GM21367 (cell line): ENCODE measurements at regions not wholly inside any gene's neighbourhood (a gene's known extent, or its start where the extent isn't known, plus 50 kb on each side); places are given as distances from the start of the nearest gene placed in this dataset.

ENCODE experiments used
- ATAC-seq: cut with Tn5 transposase; IDR thresholded peaks from one replicate; pipeline ENCODE4 v1.9.1; 2021; ENCODE audit not compliant: unreplicated experiment

DNA sequence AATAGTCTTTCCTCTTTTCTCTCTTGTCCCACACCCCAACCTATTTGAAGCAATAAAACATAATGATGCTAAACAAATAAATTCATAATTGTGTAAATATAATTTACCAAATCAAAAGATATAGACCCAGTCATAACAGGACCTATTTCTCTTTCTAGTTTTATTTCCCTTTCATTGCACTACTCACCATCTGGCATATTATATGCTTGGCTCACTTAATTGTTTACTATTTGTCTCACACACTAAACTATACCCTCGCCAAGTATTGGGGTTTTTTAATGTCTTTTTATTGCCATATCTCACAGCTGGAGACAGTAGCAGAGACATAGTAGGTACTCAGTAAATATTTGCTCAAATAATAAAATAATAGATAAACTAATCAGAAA lies 597.5 kb upstream of the PCDH15 start:
- no peak for ATAC-seq

DNA sequence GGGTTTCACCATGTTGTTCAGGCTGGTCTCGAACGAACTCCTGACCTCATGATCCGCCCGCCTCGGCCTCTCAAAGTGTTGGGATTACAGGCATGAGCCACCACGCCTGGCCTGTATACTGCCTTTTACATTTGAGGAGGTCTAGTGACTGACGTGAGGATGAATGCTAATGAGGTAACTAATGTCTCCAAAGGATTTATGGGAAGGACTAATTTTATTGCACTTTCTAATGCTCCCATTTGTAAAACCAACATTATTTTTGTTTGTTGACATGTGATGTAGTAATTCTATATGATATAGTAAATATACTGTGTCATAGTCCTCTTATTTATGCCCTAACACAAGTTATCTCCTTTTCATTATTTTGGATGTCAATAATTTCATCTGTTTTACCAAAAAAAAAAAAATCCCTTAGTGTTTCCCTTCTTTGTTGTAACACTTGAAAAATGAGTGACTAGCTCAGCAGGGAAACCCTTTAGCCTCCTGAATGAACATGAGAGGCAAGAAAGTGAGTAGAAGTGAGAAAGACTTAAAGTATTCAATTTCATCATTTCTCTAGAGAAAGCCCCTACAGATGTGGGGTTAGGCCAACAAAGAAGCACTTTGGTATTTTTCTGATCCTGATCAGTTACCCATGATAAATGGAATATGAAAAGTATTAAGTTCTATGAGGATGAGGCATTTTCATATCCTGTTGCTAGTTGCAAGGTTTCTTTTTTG lies 596.9 kb upstream of the PCDH15 start:
- ATAC-seq: no peak

DNA sequence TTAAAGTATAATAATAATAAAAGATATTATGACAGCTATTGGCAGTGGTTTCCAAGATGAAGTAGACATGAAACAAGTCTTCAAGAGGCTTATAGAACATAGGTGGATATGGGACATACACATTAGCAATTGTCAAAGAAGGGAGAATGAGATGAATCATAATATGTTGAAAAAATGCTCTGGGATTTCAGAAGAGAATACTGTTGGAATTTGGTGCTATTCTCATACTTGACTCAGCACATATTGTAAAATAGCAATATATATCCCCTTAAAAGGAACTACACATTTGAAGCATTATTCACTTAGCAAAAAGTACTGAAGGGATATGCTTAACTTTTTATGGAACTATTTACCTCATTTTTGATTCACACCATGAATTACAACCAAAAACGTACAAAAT lies 577.2 kb upstream of the PCDH15 start:
- ATAC-seq: no peak

DNA sequence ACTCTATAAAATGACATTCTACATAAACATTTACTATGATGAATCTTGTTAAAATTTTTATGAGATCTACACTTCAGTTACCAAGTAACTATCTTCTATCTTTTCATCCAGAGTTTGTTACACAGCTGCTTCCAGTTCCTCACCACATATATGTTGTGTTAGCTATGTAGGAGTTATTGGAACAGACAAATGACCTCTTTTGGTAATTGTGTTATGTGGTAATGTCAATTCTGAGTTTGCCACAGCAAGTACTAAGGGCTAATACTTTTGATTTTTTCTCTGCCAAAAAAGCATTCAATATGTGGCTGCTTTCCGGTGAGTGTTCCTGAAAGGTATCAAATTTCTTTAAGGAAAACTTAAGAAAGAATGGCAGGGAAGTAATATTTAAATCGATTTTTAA lies 573.9 kb upstream of the PCDH15 start:
- no peak for ATAC-seq

DNA sequence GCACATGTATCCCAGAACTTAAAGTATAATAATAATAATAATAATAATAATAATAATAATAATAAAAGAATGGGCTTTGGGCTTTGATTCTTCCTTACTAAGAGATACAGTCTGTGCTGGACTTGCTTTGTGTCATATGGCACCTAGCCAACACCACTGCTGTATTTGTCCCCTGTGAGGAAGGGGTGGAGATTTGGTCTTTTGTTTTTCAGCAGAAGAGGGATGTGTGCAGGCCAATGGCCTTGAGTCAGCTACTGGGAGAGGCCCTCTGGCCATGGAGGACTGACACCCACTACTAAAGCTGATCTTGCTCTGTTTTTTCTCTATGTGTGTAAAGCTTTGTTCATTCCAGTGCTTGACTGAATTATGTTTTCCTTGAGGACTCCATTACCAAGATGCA lies 573.0 kb upstream of the PCDH15 start:
- ATAC-seq: no peak

DNA sequence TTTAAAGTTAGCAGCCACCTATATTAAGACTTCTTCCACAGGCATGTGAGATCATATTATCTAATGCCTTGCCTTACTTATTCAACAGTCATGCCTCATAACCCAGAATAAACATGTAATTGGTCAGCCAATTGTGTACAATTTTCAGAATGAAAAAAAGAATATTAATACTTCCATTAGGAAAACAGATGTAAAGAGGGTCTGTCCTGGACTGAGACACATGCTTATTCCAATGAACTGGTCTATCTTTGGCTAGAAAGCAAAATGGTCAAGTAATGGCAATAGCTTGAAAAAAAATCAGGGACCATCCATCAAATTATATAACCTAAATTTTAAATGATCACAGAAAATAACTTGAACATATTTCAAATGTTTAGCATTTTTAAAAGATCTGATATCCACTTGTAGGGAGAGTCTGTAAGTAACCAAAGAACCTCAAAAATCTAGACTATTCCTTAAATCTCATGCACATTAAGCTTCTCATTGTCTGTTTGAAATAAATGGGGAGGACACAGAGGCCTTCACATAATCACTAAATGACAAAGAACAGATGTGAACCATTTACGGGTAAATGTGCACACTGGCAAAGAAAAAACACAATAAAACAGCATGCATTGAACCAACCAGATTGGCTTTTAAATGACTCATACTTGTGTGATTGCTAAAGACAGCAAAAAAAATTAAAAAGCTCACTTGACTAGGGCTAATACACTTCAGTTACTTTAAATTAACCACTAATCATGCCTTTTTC lies 568.8 kb upstream of the PCDH15 start:
- no peak for ATAC-seq

DNA sequence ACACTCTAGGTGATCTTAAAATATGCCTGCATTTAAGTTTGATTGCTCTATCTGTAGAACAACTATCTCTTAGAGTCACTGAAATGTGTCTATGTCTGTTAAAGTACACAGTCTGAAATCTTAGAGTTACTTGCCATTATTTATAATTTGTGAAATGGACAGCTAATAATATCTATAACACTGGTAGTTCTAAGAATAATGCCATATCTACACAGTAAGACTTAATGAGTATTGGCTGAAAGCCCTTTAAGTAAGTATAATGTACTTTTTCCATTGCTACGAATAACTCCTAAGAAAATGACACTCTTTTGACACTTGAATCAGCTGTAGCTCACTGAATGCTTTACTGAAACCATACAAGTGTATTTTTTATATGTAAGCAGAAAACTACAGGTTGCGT lies 567.4 kb upstream of the PCDH15 start:
- no peak for ATAC-seq

DNA sequence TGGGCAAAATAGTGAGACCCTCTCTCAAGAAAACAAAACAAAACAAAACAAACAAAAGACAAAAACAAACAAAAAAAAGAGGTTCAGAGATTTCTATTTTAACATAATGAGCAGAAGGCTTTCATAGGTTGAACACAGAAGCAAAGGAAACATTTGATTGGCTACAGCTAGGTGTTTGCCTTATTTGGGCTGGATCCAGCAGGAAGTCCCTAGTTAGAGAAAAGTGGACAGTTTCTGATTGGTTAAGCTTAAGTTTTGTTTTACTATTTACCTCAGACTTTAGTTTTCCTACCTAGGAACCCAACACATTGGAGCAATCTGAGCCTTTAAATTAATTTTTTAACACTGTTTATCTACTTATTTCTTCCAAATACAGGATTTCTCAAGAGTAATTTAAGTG lies 566.5 kb upstream of the PCDH15 start:
- ATAC-seq: no peak

DNA sequence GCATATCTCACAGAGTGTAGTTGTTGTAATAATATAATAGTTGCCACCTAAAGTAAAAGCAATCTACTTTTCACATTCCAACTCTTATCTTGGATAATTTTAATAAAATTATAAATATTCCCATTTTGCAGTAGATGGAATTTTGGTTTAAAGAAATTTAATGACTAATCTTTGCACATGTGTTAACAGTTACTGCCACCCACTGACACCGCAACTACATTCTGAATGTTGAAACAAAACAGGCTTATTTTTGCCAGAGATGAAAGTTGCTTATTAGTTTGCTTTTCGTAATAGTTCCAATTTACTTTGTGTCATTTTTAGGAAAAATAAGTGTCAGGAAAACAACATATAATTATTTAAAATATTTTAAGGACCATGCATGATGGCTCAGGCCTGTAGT lies 557.5 kb upstream of the PCDH15 start:
- no peak for ATAC-seq

DNA sequence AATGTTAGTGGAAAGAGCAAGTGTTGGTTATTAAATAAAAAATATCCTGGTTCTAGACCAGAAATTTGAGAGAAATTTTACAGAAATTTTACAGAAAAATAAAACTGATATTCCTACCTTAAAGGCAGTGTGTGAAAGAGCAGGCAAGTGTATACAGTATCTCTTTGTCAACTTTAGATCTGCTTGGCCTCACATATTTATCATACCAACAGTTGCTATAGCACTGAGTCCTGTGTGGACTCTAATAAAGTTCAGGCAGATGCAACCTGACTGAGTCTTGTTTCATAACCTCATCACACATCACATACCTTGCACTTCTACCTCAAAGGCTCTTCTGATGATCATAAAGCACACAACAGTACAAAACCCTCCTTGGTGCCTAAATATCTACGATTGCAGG lies 552.4 kb upstream of the PCDH15 start:
- ATAC-seq: no peak

DNA sequence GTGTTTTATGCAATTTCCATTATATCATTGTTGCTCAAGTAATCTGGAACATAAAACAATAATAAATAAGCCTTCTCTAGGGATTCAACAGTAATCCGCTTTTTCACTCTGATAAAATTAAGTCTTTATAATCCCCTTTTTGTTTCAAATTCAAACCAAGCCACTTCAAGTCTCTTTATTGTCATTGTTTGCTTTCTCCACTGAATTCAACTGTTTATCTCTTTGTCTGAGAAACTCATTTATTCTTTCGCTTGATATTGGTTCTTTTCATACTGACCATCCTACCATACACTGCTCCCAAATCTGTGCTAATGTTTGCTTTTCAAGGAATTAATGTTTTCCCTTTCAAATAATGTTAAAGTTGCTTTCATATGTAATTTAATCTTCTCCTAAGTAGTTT lies 550.4 kb upstream of the PCDH15 start:
- no peak for ATAC-seq

DNA sequence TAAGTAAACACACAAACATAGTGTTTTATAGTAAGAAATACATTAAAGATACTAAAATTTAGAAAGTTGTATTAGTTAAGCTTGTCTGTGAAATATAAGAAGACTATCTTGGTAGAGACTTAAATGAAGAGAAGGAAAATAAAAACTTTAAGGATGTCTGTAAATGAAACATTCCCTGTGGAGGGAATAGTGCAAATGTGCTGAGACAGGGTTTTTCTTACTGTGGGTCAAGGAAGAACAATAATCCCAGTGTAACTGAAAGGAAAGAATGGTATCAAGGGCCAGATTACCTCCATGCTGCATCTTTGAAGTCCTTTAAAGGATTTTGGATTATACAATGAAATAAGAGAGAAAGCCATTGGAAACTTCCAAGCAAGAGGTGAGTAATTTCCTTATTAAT lies 547.5 kb upstream of the PCDH15 start:
- no peak for ATAC-seq

DNA sequence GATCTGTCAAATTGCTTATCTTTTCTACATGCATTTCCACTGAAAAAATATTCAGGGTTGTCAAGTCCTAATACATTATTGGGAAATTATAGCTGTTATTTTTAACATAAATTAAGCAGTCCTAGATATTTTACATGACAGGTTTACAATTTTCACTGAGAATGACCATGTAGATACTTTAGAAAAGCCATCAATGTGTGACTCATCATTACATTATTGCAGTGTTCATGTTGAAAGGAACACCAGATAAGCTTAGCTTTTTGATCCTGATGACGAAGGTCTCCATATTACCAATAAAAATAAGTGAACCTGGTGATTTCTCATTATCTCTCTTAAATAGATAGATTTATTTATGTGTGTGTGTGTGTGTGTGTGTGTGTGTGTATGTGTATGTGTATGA lies 529.5 kb upstream of the PCDH15 start:
- no peak for ATAC-seq

DNA sequence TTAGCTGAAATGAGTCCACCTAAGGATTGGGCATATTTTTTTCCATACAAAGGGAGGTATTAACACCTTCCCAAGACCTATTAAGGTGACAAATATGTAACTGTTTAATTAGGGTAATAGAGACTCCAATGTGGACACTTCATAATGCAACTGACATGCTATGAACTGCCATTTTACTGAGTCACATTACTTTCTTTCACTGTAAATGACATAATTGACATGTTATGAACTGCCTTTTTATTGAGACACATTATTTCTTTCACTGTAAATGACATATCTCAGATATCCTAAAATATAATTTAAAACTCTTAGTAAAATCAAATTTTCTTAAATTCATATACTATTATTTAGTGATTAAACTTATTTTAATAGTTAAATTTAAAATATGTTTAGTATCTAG lies 528.8 kb upstream of the PCDH15 start:
- ATAC-seq: no peak

DNA sequence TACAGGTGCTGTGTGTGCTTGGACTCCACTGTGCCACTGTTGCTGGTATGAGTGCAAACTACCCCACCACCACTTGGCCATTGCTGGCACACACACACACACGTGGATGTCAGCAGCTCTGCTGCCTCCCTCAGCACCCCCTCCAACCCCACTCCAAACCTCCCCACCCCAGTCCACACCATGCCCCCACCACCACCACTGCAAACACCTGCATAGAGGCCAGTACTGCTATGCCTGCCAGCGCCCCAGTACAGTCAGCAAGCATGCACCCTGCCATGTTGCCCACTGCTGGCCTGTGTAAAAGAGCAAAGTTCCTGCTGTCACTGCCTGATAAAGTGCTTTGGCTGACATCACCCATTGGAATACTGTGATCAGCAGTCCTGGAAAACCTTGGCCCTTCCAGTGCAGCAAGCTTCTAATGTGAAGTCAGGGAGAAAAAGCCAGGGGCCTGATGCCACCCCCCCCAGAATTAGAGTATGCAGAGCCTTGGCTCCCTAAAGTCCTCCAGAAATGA lies 519.2 kb upstream of the PCDH15 start:
- ATAC-seq: no peak

DNA sequence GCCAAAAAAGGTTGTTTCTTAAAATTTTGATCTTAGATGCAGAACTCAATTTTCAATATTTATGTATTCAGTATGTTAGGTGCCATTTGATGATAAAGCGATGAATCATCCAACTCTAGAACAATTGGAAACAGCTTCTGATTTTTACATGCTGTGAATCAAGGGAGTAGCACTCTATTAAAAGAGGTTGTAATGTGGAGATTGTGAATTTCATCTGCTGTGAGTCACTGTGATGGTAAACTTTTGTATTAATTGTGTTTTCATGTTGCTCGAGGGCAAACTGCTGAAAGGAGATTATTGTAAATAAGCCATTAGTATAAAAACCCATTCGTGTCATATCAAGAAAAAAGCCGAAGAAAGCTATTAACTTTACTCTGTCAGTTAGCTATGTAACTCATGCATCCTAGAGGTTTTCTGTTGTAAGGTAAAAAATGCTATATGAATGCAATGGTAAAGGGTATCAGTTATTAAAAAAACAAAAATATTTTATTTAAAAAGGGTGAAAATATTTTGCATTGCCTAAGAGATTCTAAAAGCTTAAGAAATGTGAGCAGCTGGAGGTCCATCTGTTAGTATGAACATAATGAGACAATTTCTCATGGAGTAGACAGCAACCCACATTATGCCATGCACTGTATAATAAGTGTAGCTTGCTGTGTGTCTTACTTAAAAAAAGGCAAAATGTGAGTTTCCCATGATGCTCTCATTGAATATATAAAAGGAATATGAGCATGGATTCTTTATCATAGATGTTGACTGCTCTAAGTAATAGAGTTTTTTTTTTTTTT lies 511.0 kb upstream of the PCDH15 start:
- no peak for ATAC-seq

DNA sequence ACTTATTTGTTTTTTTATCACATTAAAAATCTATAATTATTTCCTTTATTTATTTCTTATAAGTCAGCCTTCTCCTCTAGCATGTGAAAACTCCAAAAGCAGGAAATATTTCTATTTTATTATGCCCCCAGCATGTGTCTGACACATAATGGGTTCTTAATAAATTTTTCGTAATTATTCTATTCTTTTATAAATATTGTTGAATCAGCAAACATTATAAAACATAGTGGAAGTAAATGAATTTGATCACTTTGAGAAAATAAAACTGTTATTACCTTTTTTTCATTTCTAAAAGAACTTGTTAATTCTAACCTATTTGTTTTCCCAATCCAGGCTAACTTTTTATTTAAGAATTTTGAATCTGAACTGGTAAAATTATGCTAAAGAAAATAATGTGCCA lies 509.1 kb upstream of the PCDH15 start:
- ATAC-seq: no peak

DNA sequence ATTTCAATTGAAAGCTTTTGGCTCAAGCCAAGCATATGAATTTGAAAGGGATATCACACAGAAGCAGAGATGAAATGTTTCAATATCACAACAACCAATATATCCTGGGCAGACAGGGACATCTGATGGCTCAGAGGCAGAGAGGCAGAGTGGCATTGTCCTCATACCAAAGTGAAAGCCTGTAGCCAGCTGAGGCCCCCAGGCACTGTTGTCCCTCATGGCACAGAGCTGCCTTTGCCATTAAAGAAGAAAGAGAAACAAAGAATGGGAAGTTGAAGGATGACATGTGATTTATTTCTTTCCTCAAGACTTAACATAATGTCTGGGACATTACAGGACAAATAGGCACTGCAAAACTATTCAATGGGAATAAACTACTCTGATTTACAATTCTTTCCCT lies 504.3 kb upstream of the PCDH15 start:
- ATAC-seq: no peak

DNA sequence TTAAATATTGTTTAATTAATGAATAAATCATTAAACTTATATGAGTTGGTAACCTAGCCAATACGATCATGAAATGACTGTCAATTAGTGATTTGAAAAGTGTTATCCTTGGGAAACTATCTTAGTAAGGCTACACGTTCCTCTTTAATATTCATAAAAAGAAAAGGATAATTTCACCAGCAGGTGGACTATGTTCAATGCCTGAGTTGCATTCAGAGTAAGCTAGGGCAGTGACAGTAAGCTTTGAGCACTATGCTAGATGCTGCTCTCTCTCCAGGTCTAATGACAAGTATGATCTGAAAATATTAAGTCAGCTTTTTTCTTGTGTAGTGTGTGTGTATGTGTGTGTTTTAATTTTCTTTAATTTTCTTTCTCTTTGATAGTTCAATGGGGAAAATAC lies 486.3 kb upstream of the PCDH15 start:
- ATAC-seq: no peak

DNA sequence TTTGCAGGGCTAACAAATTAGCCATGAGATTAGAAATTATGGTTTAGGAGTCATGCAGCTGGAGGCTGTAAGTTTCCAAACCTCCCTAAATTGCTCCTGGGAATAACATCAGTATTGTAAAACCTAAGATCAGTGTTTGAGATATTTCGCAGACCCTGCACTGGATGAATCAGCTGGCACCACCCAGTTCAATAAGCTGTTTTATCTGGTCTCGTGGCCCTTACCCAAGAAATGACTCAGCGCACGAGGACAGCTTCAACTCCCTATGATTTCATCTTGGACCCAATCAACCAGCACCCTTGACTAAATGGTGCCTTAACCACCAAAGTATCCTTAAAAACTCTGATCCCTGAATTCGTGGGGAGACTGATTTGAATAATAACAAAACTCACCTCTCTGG lies 482.0 kb upstream of the PCDH15 start:
- no peak for ATAC-seq

DNA sequence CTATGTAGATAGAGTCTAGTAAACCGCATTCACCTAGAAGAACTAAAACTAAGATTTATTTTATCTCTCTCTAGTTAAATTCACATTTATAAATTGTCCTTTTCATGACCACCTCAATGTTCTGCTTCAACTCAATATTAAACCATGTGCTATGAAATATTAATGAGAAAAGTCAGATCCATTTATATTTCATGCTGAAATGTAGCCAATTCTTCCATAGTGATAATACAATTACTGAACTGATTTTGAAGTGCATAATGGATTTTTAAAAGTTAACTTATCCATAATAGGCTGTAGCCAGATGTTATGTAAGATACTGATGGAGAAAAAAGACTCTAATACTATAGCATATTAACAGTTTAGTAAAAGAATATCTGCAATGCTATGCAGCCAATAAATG lies 479.7 kb upstream of the PCDH15 start:
- no peak for ATAC-seq

DNA sequence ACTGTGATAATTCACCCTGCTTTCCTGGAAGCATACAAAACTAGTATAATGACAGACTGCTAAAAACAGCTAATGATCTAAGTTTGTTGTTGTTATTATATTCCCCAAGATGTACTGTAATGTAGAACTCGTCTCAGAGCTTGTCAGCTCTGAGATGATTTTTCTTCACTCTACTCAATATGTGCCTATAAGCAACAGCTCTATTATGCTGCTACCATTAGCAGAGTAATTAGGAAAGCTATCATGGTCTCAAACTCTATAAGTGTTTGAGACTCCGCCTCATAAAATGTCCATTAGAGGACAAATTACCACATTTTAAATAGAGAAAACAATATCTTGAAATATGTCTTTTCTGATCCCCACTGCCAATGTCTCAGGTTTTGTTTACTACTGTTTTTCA lies 476.5 kb upstream of the PCDH15 start:
- ATAC-seq: no peak
